H1 (cell line): ENCODE measurements at regions not wholly inside any gene's neighbourhood (a gene's known extent, or its start where the extent isn't known, plus 50 kb on each side); places are given as distances from the start of the nearest gene placed in this dataset.

Experiments used
- CTCF ChIA-PET: fragments of 300-600 bp; sonication (Branson Sonifier 250); formaldehyde crosslinking; loops from one replicate; lab custom pipeline; 2021; ENCODE audit not compliant: partially characterized antibody; lab: Charles Lee
- POLR2A ChIA-PET: fragments of 300-600 bp; sonication (Branson Sonifier 250); formaldehyde crosslinking; loops from one replicate; lab custom pipeline; 2021; ENCODE audit warnings: inconsistent platforms; ENCODE audit not compliant: partially characterized antibody; lab: Charles Lee
- DNase-seq, 2 experiments: peaks; one replicate each; pipeline versions ENCODE4 v3.0.0 to v3.0.0-alpha.2; 2010 to 2022; ENCODE audit warnings: low spot score in 2 of 2, low read depth in 1 of 2, mixed read lengths in 1 of 2
- FAIRE-seq: peaks from 2 replicates; lab custom pipeline; 2011; peaks lifted over from hg19 to GRCh38; lab: Jason Lieb, UNC
- H2AFZ ChIP-seq: 2 replicates; pipeline ENCODE4 v1.8.1; 2012; ENCODE audit warnings: low read length, inconsistent platforms
- H2AK5ac ChIP-seq: 2 replicates; pipeline ENCODE4 v1.6.1; 2013; ENCODE audit warnings: low read depth, low read length
- H2BK120ac ChIP-seq: replicated peaks from 2 replicates; pipeline ENCODE3; 2013; ENCODE audit warnings: low read depth, low read length, inconsistent platforms
- H2BK12ac ChIP-seq: 2 replicates; pipeline ENCODE4 v1.6.1; 2013; ENCODE audit warnings: low read depth, low read length
- H2BK15ac ChIP-seq: 2 replicates; pipeline ENCODE4 v1.6.1; 2013; ENCODE audit warnings: low read length
- H2BK20ac ChIP-seq: 2 replicates; pipeline ENCODE4 v1.6.1; 2013; ENCODE audit warnings: low read length
- H2BK5ac ChIP-seq: 2 replicates; pipeline ENCODE4 v1.6.1; 2013; ENCODE audit warnings: low read depth, low read length
- H3K14ac ChIP-seq: 2 replicates; pipeline ENCODE4 v1.6.1; 2013; ENCODE audit warnings: inconsistent platforms; ENCODE audit not compliant: insufficient read length
- H3K18ac ChIP-seq: 2 replicates; pipeline ENCODE4 v1.6.1; 2013; ENCODE audit warnings: low read length; ENCODE audit errors: extremely low read depth
- H3K23ac ChIP-seq: 2 replicates; pipeline ENCODE4 v1.6.1; 2013; ENCODE audit warnings: inconsistent platforms; ENCODE audit not compliant: insufficient read length
- H3K23me2 ChIP-seq: 2 replicates; pipeline ENCODE4 v1.6.1; 2013; ENCODE audit warnings: low read depth, low read length
- H3K27ac ChIP-seq: 2 replicates; pipeline ENCODE4 v1.6.1; 2011; ENCODE audit warnings: low read depth, low read length, inconsistent platforms
- H3K27me3 ChIP-seq, 4 experiments: replicated peaks in 1 of 4; 1 replicate in 1 of 4; 2 replicates in 3 of 4; pipeline versions ENCODE4 v1.6.1 to v1.8.1; 2011 to 2013; ENCODE audit warnings: low read length in 3 of 4, mild to moderate bottlenecking in 3 of 4, inconsistent platforms in 2 of 4, mixed read lengths in 2 of 4, moderate library complexity in 1 of 4; ENCODE audit not compliant: control insufficient read depth in 3 of 4, insufficient read depth in 3 of 4; ENCODE audit errors: extremely low read depth in 1 of 4
- H3K36me3 ChIP-seq, 4 experiments: 2 replicates each; pipeline versions ENCODE4 v1.6.1 to v1.8.1; 2011 to 2013; ENCODE audit warnings: mild to moderate bottlenecking in 4 of 4, low read length in 3 of 4, moderate library complexity in 2 of 4, control low read depth in 1 of 4, inconsistent platforms in 1 of 4; ENCODE audit not compliant: insufficient read depth in 4 of 4, control insufficient read depth in 2 of 4
- H3K4ac ChIP-seq: replicated peaks from 2 replicates; pipeline ENCODE3; 2013; ENCODE audit warnings: low read length, low read depth, mixed read lengths, inconsistent platforms; ENCODE audit not compliant: insufficient read length
- H3K4me1 ChIP-seq, 4 experiments: replicated peaks in 1 of 4; 1 replicate in 1 of 4; 2 replicates in 3 of 4; pipeline versions ENCODE4 v1.6.1 to v1.8.1; 2011 to 2013; ENCODE audit warnings: low read length in 3 of 4, inconsistent platforms in 2 of 4, mixed read lengths in 1 of 4; ENCODE audit not compliant: insufficient read depth in 4 of 4, control insufficient read depth in 3 of 4
- H3K4me2 ChIP-seq, 2 experiments: 2 replicates each; pipeline versions ENCODE4 v1.6.1 to v1.8.1; 2011 to 2013; ENCODE audit warnings: low read depth in 2 of 2, low read length in 2 of 2, control low read depth in 1 of 2, inconsistent platforms in 1 of 2, mild to moderate bottlenecking in 1 of 2; ENCODE audit not compliant: insufficient read depth in 1 of 2
- H3K4me3 ChIP-seq, 4 experiments: fragments of 200-600, 300-600 bp in 1 of 4; sonication (generic), shearing (Covaris generic), sonication (Bioruptor Twin) in 1 of 4; 2 replicates each; pipeline versions ENCODE4 v1.5.1 to v1.8.1; 2011 to 2016; ENCODE audit warnings: low read length in 4 of 4, low read depth in 3 of 4, control low read depth in 2 of 4, inconsistent platforms in 2 of 4, mild to moderate bottlenecking in 2 of 4, mixed read lengths in 1 of 4, moderate library complexity in 1 of 4; ENCODE audit not compliant: insufficient read depth in 2 of 4; ENCODE audit errors: extremely low read depth in 1 of 4
- H3K56ac ChIP-seq: replicated peaks from 2 replicates; pipeline ENCODE3; 2013; ENCODE audit warnings: low read depth, mild to moderate bottlenecking, mixed read lengths, low read length, inconsistent platforms; ENCODE audit not compliant: insufficient read length
- H3K79me1 ChIP-seq: 2 replicates; pipeline ENCODE4 v1.6.1; 2013; ENCODE audit warnings: low read depth, low read length, control low read depth
- H3K79me2 ChIP-seq, 2 experiments: 2 replicates each; pipeline versions ENCODE4 v1.6.1 to v1.8.1; 2012 to 2013; ENCODE audit warnings: low read length in 2 of 2, mild to moderate bottlenecking in 2 of 2, inconsistent platforms in 1 of 2; ENCODE audit not compliant: insufficient read depth in 2 of 2, control insufficient read depth in 1 of 2
- H3K9ac ChIP-seq, 4 experiments: replicated peaks in 1 of 4; 1 replicate in 1 of 4; 2 replicates in 3 of 4; pipeline versions ENCODE4 v1.6.1 to v1.8.1; 2011 to 2013; ENCODE audit warnings: low read depth in 3 of 4, low read length in 3 of 4, control low read depth in 2 of 4, mild to moderate bottlenecking in 2 of 4, moderate library complexity in 2 of 4, inconsistent platforms in 1 of 4; ENCODE audit errors: extremely low read depth in 1 of 4
- H3K9me3 ChIP-seq, 2 experiments: 2 replicates each; pipeline versions ENCODE4 v1.6.1 to v1.8.1; 2012 to 2013; ENCODE audit warnings: mild to moderate bottlenecking in 2 of 2, moderate library complexity in 2 of 2, control low read depth in 1 of 2, inconsistent platforms in 1 of 2, low read depth in 1 of 2, low read length in 1 of 2, mixed read lengths in 1 of 2; ENCODE audit not compliant: insufficient read depth in 2 of 2
- H4K20me1 ChIP-seq, 2 experiments: replicated peaks in 1 of 2; 2 replicates each; pipeline versions ENCODE3 to v1.8.1; 2011 to 2013; ENCODE audit warnings: inconsistent platforms in 2 of 2, low read length in 2 of 2, mild to moderate bottlenecking in 1 of 2; ENCODE audit not compliant: insufficient read depth in 2 of 2, control insufficient read depth in 1 of 2
- H4K5ac ChIP-seq: 2 replicates; pipeline ENCODE4 v1.6.1; 2013; ENCODE audit warnings: low read length, low read depth, mixed read lengths, inconsistent platforms; ENCODE audit not compliant: insufficient read length
- H4K8ac ChIP-seq: 2 replicates; pipeline ENCODE4 v1.8.0; 2013; ENCODE audit warnings: mild to moderate bottlenecking, moderate library complexity, low read length, inconsistent platforms; ENCODE audit not compliant: insufficient read depth; ENCODE audit errors: extremely low read depth
- H4K91ac ChIP-seq: replicated peaks from 2 replicates; pipeline ENCODE3; 2013; ENCODE audit warnings: low read length, mixed read lengths, inconsistent platforms; ENCODE audit not compliant: insufficient read length
- CTCF ChIP-seq, 3 experiments: IDR thresholded peaks; 1 replicate in 2 of 3; 2 replicates in 1 of 3; pipeline versions ENCODE4 v1.5.1 to v1.6.1; 2011; ENCODE audit warnings: low read length in 3 of 3, mild to moderate bottlenecking in 3 of 3, inconsistent platforms in 2 of 3, low read depth in 1 of 3, moderate library complexity in 1 of 3; ENCODE audit not compliant: insufficient read depth in 1 of 3; ENCODE audit errors: control extremely low read depth in 1 of 3
- WGBS, 2 experiments: shearing (Covaris generic) in 1 of 2; methylation state at CpG; one replicate each; pipeline versions ENCODE4 v1.1.6 to v1.1.7; 2013 to 2015; ENCODE audit warnings: low lambda C conversion rate in 2 of 2, mixed read lengths in 2 of 2, inconsistent platforms in 1 of 2, low coverage in 1 of 2, missing lambda C conversion rate in 1 of 2; ENCODE audit not compliant: insufficient replicate concordance in 2 of 2, insufficient coverage in 1 of 2, insufficient read length in 1 of 2; ENCODE audit errors: extremely low coverage in 1 of 2, missing lambda C conversion rate in 1 of 2; 5-methylcytosine and 5-hydroxymethylcytosine counted together

GRCh38 chr6:48765352-48765961 is 654.5 kb upstream of the PTCHD4 start:
- DNase-seq, result peak in 1 of 2 experiments; percentile 25
- Histone ChIP-seq H3K4ac (no peak overlapping the region), H3K18ac (no peak overlapping the region), H4K8ac (no peak overlapping the region), H2BK20ac (no peak overlapping the region), H3K36me3 (no peaks in the 10 kb centered on the region), H4K20me1 (no peaks in the 10 kb centered on the region), H3K4me2 (peak overlapping the region in 1 of 2 experiments; percentile 26; a peak in 1 of 4 replicates), H3K27me3 (no peaks in the 10 kb centered on the region), H2BK12ac (no peak overlapping the region), H4K5ac (no peak overlapping the region), H3K9me3 (no peaks in the 10 kb centered on the region), H3K23me2 (no peaks in the 10 kb centered on the region), H2AK5ac (no peak overlapping the region), H3K79me2 (no peaks in the 10 kb centered on the region), H3K23ac (no peak overlapping the region), H3K56ac (no peak overlapping the region), H2BK120ac (no peak overlapping the region), H3K14ac (no peak overlapping the region), H2BK5ac (no peak overlapping the region), H3K9ac (no peak overlapping the region), H3K4me1 (peaks cover 0 to 8% (median 2%) of the 10 kb centered on the region in 4 experiments; a peak in 3 of 7 replicates), H2BK15ac (no peak overlapping the region), H2AFZ (peak overlapping the region; percentile 25; the same call in 1 of the 2 replicates), H3K4me3 (peak overlapping the region in 1 of 4 experiments; percentile 37; a peak in 1 of 8 replicates), H4K91ac (no peak overlapping the region), H3K27ac (no peak overlapping the region), H3K79me1 (no peaks in the 10 kb centered on the region)
- POLR2A ChIA-PET, result no interaction called here
- CTCF ChIA-PET, result interaction anchor here (0.7 to 2.6 kb wide), 19 partner anchors 8 to 978 kb away, joined by 3 to 12 read pairs (median 3); no protein-coding TSS in a partner anchor
- FAIRE-seq, result peak; percentile 91
- WGBS, 2 experiments, result 25% methylated on average over 7 of the region's 7 CpGs; no CpG with 5 or more reads in 1 of the 2 experiments
- peak in 2 of 3 experiments; percentile 52 to 62; a peak in 2 of 4 replicates for TF ChIP-seq CTCF (IDR thresholded peaks at IDR 0.05; ENCODE audit: control extremely low read depth in 1 of 3, insufficient read depth in 1 of 3, low read depth in 1 of 3, low read length in 3 of 3)
